ENCODE measurements at regions not wholly inside any gene's neighbourhood (a gene's known extent, or its start where the extent isn't known, plus 50 kb on each side); places are given as distances from the start of the nearest gene placed in this dataset. TPM values are rescaled to one million over a fixed set of nuclear protein-coding genes. Genes with fewer than 3 reads are reported as not detected.

- H2BK12ac ChIP-seq (ENCODE audit: low read length in 2 of 2) = no peak overlapping the region
- H3K23ac ChIP-seq (ENCODE audit: low read length in 2 of 2) = no peak overlapping the region
- WGBS = 66% methylated on average over 2 of the region's 2 CpGs
- no peak overlapping the region for H2BK120ac ChIP-seq (ENCODE audit: low read depth, low read length)
- DNase-seq = peak; percentile 45
- no peak overlapping the region for H3K4me3 ChIP-seq (ENCODE audit: insufficient read depth in 1 of 2, low read depth in 1 of 2, low read length in 2 of 2)
- H3K4ac ChIP-seq (ENCODE audit: low read depth in 1 of 2, low read length in 2 of 2) = no peak overlapping the region
- no peaks in the 10 kb centered on the region for H3K27me3 ChIP-seq (ENCODE audit: control insufficient read depth in 1 of 2, insufficient read depth in 1 of 2, low read length in 2 of 2)
- H4K91ac ChIP-seq (ENCODE audit: low read length) = no peak overlapping the region
- no peaks in the 10 kb centered on the region for H3K36me3 ChIP-seq (ENCODE audit: control insufficient read depth in 1 of 2, insufficient read depth in 2 of 2, low read depth in 1 of 2, low read length in 2 of 2)
- no peaks in the 10 kb centered on the region for H3K9me3 ChIP-seq (ENCODE audit: control insufficient read depth, low read length)
- no peak overlapping the region for H2AFZ ChIP-seq (ENCODE audit: low read depth, low read length)
- H2AK5ac ChIP-seq (ENCODE audit: low read length, severe bottlenecking) = no peak overlapping the region
- H3K27ac ChIP-seq (ENCODE audit: low read length, poor library complexity, severe bottlenecking) = no peak overlapping the region
- H3K79me1 ChIP-seq (replicated peaks; ENCODE audit: low read length, poor library complexity, severe bottlenecking) = no peaks in the 10 kb centered on the region
- H4K8ac ChIP-seq (ENCODE audit: low read length) = no peak overlapping the region
- no peak overlapping the region for H3K4me2 ChIP-seq (ENCODE audit: low read length, poor library complexity, severe bottlenecking)
- H3K9ac ChIP-seq (ENCODE audit: low read length) = no peak overlapping the region
- no peak overlapping the region for H2BK5ac ChIP-seq (ENCODE audit: low read depth, low read length, poor library complexity, severe bottlenecking)
- H3K18ac ChIP-seq (ENCODE audit: low read depth in 1 of 2, low read length in 2 of 2) = no peak overlapping the region
- no peak overlapping the region for H3K14ac ChIP-seq (ENCODE audit: low read length in 2 of 2)
- H2BK15ac ChIP-seq (ENCODE audit: low read depth, poor library complexity, severe bottlenecking) = no peak overlapping the region
- H3K4me1 ChIP-seq (ENCODE audit: control insufficient read depth, insufficient read depth, low read depth, low read length) = no peaks in the 10 kb centered on the region
Observed at GRCh38 chr15:47663101-47663500, 54.2 kb upstream of the SEMA6D start.

Small RNA genes lying in the stretch of these regions (small RNA-seq; reads per million reads assigned to genes)
- gene MTND5P40 (ENCODE audit: low read depth) (not detected), gene RF01182 (ENCODE audit: low read depth) (not detected), gene RN7SKP139 (ENCODE audit: low read depth) (not detected), gene RNU6-1014P (ENCODE audit: low read depth) (not detected)
